CD4-positive, CD25-positive, alpha-beta regulatory T cell (primary cell): ENCODE measurements at regions not wholly inside any gene's neighbourhood (a gene's known extent, or its start where the extent isn't known, plus 50 kb on each side); places are given as distances from the start of the nearest gene placed in this dataset.

Experiments used
- ATAC-seq, 2 donors: fragments of 150-1000 bp; cut with Tn5 transposase; one replicate each; pipeline ENCODE4 v1.10.0; 2021; ENCODE audit warnings: low read depth in 2 of 2, moderate number of reproducible peaks in 2 of 2, moderate library complexity in 1 of 2
- DNase-seq, 3 donors: peaks; one replicate each; pipeline versions ENCODE4 v3.0.0 to v3.0.0-alpha.2; 2012 to 2022; ENCODE audit warnings: mixed read lengths in 1 of 3
- H3K27ac ChIP-seq: one replicate; pipeline ENCODE4 v1.7.0; 2013; ENCODE audit warnings: mild to moderate bottlenecking, low read length; ENCODE audit not compliant: insufficient read depth, poor library complexity, severe bottlenecking
- H3K27me3 ChIP-seq: one replicate; pipeline ENCODE4 v1.7.0; 2013; ENCODE audit warnings: low read length; ENCODE audit not compliant: control insufficient read depth, insufficient read depth
- H3K36me3 ChIP-seq: one replicate; pipeline ENCODE4 v1.7.0; 2013; ENCODE audit warnings: mild to moderate bottlenecking, low read length, moderate library complexity; ENCODE audit not compliant: control insufficient read depth, insufficient read depth
- H3K4me1 ChIP-seq: 2 replicates; pipeline ENCODE4 v1.7.0; 2013; ENCODE audit warnings: mild to moderate bottlenecking, low read length; ENCODE audit not compliant: insufficient read depth, control insufficient read depth, poor library complexity, severe bottlenecking
- H3K4me3 ChIP-seq: one replicate; pipeline ENCODE4 v1.7.0; 2013; ENCODE audit warnings: low read depth, mild to moderate bottlenecking, low read length, moderate library complexity
- H3K9me3 ChIP-seq, 2 experiments: 1 replicate in 1 of 2; 2 replicates in 1 of 2; pipeline ENCODE4 v1.7.0; 2013; ENCODE audit warnings: low read length in 2 of 2, mild to moderate bottlenecking in 1 of 2, moderate library complexity in 1 of 2; ENCODE audit not compliant: control insufficient read depth in 2 of 2
- H3K27ac Mint-ChIP-seq, 3 donors: one replicate each; pipeline ENCODE4 v1.8.0; 2020 to 2022; ENCODE audit warnings: mild to moderate bottlenecking in 3 of 3, mixed read lengths in 3 of 3, moderate library complexity in 2 of 3
- H3K27me3 Mint-ChIP-seq: one replicate; pipeline ENCODE4 v1.8.0; 2022; ENCODE audit warnings: mild to moderate bottlenecking, mixed read lengths
- H3K36me3 Mint-ChIP-seq: one replicate; pipeline ENCODE4 v1.8.0; 2020; ENCODE audit warnings: mixed read lengths
- H3K4me1 Mint-ChIP-seq, 4 donors: one replicate each; pipeline ENCODE4 v1.8.0; 2020 to 2022; ENCODE audit warnings: mixed read lengths in 4 of 4, mild to moderate bottlenecking in 1 of 4
- H3K4me3 Mint-ChIP-seq, 4 donors: one replicate each; pipeline ENCODE4 v1.8.0; 2020 to 2022; ENCODE audit warnings: mild to moderate bottlenecking in 4 of 4, mixed read lengths in 4 of 4, moderate library complexity in 3 of 4
- H3K9me3 Mint-ChIP-seq, 7 donors: one replicate each; pipeline ENCODE4 v1.8.0; 2020 to 2022; ENCODE audit warnings: mixed read lengths in 7 of 7, mild to moderate bottlenecking in 3 of 7, moderate library complexity in 2 of 7

DNA sequence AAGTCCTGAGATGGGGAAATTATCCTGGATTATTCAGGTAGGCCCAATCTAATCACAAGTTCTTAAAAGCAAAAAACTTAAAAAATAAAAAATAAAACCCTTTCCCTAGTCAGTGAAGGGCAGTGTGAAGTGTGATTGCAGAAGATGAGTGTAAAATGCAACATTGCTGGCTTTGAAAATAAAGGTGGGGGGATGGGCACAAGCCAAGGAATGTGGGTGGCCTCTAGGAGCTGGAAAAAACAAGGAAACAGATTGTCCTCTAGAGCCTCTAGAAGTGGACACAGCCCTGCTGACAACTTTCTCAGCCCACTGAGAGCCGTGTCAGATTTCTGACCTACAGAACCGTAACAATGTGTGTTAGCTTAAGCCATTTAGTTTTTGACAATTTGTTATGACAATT is 184.3 kb upstream of the HNRNPA3 start:
- no peaks in the 10 kb centered on the region for H3K36me3 Mint-ChIP-seq
- Histone ChIP-seq H3K4me3 (no peak overlapping the region), H3K27me3 (peaks cover 11% of the 10 kb centered on the region), H3K36me3 (no peaks in the 10 kb centered on the region), H3K9me3 (no peaks in the 10 kb centered on the region), H3K27ac (no peak overlapping the region), H3K4me1 (no peaks in the 10 kb centered on the region)
- H3K27me3 Mint-ChIP-seq: peaks cover 18% of the 10 kb centered on the region
- H3K9me3 Mint-ChIP-seq: no peaks in the 10 kb centered on the region
- no peaks in the 10 kb centered on the region for H3K4me1 Mint-ChIP-seq
- ATAC-seq (no peak), DNase-seq (no peak)
- H3K4me3 Mint-ChIP-seq: no peak overlapping the region
- no peak overlapping the region for H3K27ac Mint-ChIP-seq

DNA sequence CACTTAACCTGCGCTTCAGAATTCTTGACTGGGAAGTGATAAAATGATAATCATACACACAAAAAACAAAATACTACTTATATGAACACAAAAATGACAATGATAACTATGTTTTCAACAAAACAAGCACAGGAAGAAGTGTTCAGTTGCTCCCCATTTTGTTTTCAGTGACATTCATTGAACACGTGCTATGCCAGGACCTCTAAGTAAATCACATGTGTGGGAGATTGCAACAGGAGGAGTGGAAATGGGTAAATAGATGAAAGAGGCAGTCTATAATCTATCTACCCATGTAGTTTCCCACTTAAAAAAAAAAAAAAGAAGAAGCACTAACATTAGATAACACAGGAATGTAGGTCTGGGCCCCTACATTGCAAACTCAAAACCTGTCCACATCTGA is 183.5 kb upstream of the HNRNPA3 start:
- Histone ChIP-seq H3K27ac (no peak overlapping the region), H3K4me1 (no peaks in the 10 kb centered on the region), H3K36me3 (no peaks in the 10 kb centered on the region), H3K4me3 (no peak overlapping the region), H3K9me3 (no peaks in the 10 kb centered on the region), H3K27me3 (peaks cover 11% of the 10 kb centered on the region)
- Mint-ChIP-seq H3K27ac (no peak overlapping the region), H3K4me3 (no peak overlapping the region), H3K9me3 (no peaks in the 10 kb centered on the region), H3K4me1 (no peaks in the 10 kb centered on the region), H3K27me3 (peaks cover 18% of the 10 kb centered on the region), H3K36me3 (no peaks in the 10 kb centered on the region)
- DNase-seq: no peak
- no peak for ATAC-seq

DNA sequence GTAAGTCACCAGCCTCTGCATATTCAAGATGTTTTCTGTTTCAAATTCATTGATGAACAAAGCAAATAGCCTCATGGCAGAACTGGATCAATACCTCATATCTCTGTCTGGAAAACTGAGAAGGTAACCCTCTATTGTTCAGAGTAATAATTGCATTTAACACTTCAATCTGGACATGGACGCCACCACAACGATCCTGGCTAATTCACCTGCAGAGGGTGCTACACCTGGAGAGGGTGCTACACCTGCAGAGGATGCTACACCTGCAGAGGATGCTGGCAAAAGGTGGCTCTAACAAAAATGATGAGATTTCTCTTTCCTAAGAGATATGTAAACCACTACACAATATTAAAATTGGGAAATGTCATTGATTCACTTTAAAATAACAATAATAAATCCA is 183.1 kb upstream of the HNRNPA3 start:
- DNase-seq (no peak), ATAC-seq (no peak)
- no peaks in the 10 kb centered on the region for H3K9me3 ChIP-seq
- Mint-ChIP-seq H3K4me3 (no peak overlapping the region), H3K27me3 (peaks cover 18% of the 10 kb centered on the region), H3K4me1 (no peaks in the 10 kb centered on the region), H3K27ac (no peak overlapping the region), H3K36me3 (no peaks in the 10 kb centered on the region), H3K9me3 (no peaks in the 10 kb centered on the region)
- H3K4me1 ChIP-seq: no peaks in the 10 kb centered on the region
- H3K36me3 ChIP-seq: no peaks in the 10 kb centered on the region
- no peak overlapping the region for H3K27ac ChIP-seq
- no peak overlapping the region for H3K4me3 ChIP-seq
- peaks cover 11% of the 10 kb centered on the region for H3K27me3 ChIP-seq

DNA sequence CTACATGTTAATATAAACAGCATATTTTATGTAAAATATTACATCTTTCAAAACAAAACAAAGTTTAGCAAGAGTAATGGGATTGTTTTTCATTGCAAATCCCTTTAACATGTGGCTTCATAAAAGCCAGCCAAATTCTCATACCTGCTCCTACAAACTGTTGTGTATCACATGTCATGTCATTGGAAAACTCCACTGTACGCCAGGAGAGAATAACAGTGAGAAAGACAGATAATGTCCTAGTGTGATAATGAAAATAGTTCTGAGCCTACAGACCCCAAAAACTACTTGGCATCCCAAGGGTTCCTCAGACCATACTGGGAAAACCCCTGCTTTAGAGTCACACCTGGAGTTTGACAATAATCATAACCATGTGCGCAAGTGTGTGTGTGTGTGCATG is 182.7 kb upstream of the HNRNPA3 start:
- peaks cover 0 to under 1% (median 0%) of the 10 kb centered on the region in 7 donors for H3K9me3 Mint-ChIP-seq
- no peaks in the 10 kb centered on the region for H3K36me3 Mint-ChIP-seq
- Histone ChIP-seq H3K9me3 (no peaks in the 10 kb centered on the region), H3K36me3 (no peaks in the 10 kb centered on the region), H3K27me3 (peaks cover 11% of the 10 kb centered on the region), H3K4me1 (no peaks in the 10 kb centered on the region), H3K4me3 (no peak overlapping the region), H3K27ac (no peak overlapping the region)
- DNase-seq: no peak
- no peak overlapping the region for H3K27ac Mint-ChIP-seq
- H3K27me3 Mint-ChIP-seq: peaks cover 18% of the 10 kb centered on the region
- H3K4me1 Mint-ChIP-seq: no peaks in the 10 kb centered on the region
- H3K4me3 Mint-ChIP-seq: no peak overlapping the region
- no peak for ATAC-seq

DNA sequence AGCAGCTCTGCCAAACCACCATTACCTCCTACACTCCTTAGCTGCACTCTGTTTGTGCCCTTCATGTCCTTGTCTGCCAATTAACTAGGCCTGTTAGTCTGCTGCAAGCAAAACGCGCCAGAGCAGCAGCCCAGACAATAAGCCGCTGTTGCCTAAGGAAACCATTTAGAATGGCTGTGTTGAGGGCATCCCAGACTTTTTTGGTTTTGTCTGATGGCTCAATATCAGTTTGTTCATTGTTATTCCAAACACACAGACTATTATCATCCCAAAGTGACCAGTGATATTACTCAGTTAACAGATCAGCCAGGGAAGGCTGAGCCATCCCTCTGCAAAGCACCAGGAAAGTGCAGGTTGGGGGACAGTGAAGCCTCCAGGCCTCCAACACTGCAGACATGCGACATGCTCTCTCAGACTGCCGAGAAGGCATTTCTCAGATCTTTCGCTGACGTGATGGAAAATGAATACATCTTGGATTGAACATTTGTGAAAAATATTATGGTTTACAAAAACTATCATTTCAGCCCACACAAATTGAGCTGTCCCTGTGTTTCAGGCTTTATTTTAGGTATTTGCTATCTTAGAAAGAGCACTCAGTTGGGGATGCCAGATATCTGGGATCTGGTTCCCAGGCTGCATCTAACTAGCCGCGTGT is 182.0 kb upstream of the HNRNPA3 start:
- DNase-seq (no peak), ATAC-seq (no peak)
- H3K27me3 ChIP-seq: peaks cover 9% of the 10 kb centered on the region
- H3K27me3 Mint-ChIP-seq: peaks cover 16% of the 10 kb centered on the region
- no peak overlapping the region for H3K4me3 Mint-ChIP-seq
- no peaks in the 10 kb centered on the region for H3K36me3 Mint-ChIP-seq
- H3K4me1 Mint-ChIP-seq: no peaks in the 10 kb centered on the region
- H3K36me3 ChIP-seq: no peaks in the 10 kb centered on the region
- no peaks in the 10 kb centered on the region for H3K4me1 ChIP-seq
- H3K27ac ChIP-seq: no peak overlapping the region
- H3K9me3 ChIP-seq: no peaks in the 10 kb centered on the region
- H3K9me3 Mint-ChIP-seq: peaks cover 0 to 3% (median 0%) of the 10 kb centered on the region in 7 donors
- H3K27ac Mint-ChIP-seq: no peak overlapping the region
- H3K4me3 ChIP-seq: no peak overlapping the region

DNA sequence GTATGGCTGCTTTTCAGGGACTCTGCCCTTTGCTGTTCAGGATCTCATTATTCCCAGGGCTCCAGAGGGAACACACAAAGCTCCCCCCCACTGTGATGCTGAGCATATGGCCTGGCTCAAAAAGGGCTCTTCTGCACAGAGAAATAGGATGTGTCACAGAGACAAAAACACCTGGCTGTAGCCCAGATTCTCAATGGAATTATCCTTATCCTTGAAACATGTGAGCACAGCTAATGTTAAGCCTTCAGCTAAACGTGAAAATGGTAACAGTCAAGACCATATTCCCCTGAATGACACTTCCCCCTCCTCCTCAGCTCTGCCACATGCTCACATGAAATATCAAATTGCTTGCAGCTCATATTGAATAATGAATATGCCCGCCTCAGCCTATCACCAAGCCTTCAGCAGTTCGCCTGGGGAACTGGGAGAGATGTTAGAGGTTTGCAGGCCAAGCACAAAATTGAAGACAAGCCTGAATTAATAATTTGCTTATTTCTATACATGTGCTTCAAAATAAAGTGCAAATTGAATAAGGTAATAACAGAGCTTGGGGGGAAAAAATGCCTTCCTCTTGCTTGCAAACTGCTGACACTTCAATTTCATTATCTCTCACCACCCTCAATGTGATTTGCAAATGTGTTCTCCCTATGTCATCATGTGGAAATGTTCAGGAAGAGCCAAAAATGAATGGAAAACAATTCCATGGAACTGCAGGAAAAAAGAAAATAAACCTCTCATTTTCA is 181.0 kb upstream of the HNRNPA3 start:
- Histone ChIP-seq H3K27me3 (peaks cover 10% of the 10 kb centered on the region), H3K9me3 (no peaks in the 10 kb centered on the region), H3K36me3 (no peaks in the 10 kb centered on the region), H3K4me1 (no peaks in the 10 kb centered on the region), H3K4me3 (no peak overlapping the region), H3K27ac (no peak overlapping the region)
- Mint-ChIP-seq H3K4me1 (no peaks in the 10 kb centered on the region), H3K27me3 (peaks cover 11% of the 10 kb centered on the region), H3K27ac (no peak overlapping the region), H3K9me3 (peaks cover 0 to 3% (median 0%) of the 10 kb centered on the region in 7 donors), H3K4me3 (no peak overlapping the region), H3K36me3 (no peaks in the 10 kb centered on the region)
- ATAC-seq: no peak
- DNase-seq: no peak

DNA sequence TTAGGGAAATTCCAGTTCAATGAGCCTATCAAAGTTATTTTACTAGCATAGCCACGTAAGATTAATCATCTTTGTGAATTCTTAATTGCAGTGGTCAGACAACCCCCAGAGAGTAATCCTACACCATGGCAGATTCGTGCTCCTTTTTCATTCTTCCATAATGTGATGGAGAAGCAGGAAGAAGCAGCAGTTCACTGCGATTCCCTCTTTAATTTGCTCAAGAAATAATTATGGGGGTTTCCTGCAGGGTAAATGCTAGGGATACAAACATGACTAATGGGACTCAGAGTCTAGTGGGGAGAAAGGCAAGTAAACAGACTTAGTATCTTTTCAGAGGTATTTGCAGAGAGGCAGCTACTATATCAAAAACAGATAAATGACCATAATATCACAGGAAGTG is 175.8 kb upstream of the HNRNPA3 start:
- H3K4me3 Mint-ChIP-seq: no peak overlapping the region
- no peak overlapping the region for H3K27ac Mint-ChIP-seq
- H3K36me3 Mint-ChIP-seq: no peaks in the 10 kb centered on the region
- peaks cover 5% of the 10 kb centered on the region for H3K27me3 Mint-ChIP-seq
- ATAC-seq (no peak), DNase-seq (no peak)
- no peaks in the 10 kb centered on the region for H3K36me3 ChIP-seq
- H3K27me3 ChIP-seq: peaks cover 3% of the 10 kb centered on the region
- H3K4me1 Mint-ChIP-seq: no peaks in the 10 kb centered on the region
- peaks cover 0 to 3% (median 0%) of the 10 kb centered on the region in 7 donors for H3K9me3 Mint-ChIP-seq
- no peaks in the 10 kb centered on the region for H3K9me3 ChIP-seq
- no peak overlapping the region for H3K4me3 ChIP-seq
- H3K4me1 ChIP-seq: no peaks in the 10 kb centered on the region
- H3K27ac ChIP-seq: no peak overlapping the region

DNA sequence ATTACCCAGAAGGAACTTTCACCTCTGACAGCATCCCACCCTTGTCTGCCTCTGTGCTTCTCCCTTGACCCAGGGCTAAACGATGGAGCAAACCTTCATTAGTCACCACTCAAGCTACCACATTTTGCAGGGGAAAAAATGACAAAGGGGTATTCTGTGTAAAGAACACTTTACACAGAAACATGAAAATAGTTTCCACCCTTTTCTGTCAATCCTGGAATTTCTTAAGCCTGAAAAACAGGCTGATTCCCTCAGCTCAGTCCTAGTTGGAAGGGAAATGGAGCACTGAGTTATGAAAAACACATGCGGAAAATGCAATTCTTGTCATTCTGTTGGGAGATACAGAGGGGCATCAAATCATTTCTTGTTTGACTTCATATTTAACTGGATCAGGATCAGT is 175.0 kb upstream of the HNRNPA3 start:
- H3K4me3 ChIP-seq: no peak overlapping the region
- Mint-ChIP-seq H3K36me3 (no peaks in the 10 kb centered on the region), H3K27me3 (peaks cover 4% of the 10 kb centered on the region)

More for the DNA sequence above, 175.0 kb upstream of the HNRNPA3 start:
- Histone ChIP-seq H3K9me3 (no peaks in the 10 kb centered on the region), H3K36me3 (no peaks in the 10 kb centered on the region), H3K27ac (no peak overlapping the region), H3K4me1 (no peaks in the 10 kb centered on the region), H3K27me3 (peaks cover 3% of the 10 kb centered on the region)
- no peak for DNase-seq
- ATAC-seq: no peak
- no peak overlapping the region for H3K4me3 Mint-ChIP-seq
- H3K27ac Mint-ChIP-seq: no peak overlapping the region
- H3K4me1 Mint-ChIP-seq: no peaks in the 10 kb centered on the region
- H3K9me3 Mint-ChIP-seq: peaks cover 0 to 3% (median 0%) of the 10 kb centered on the region in 7 donors
